Endothelial cell of umbilical vein (primary cell): ENCODE measurements at regions not wholly inside any gene's neighbourhood (a gene's known extent, or its start where the extent isn't known, plus 50 kb on each side); places are given as distances from the start of the nearest gene placed in this dataset.

ENCODE experiments used
- BruUV-seq: library from RNA; stranded (reverse); fragments of 400-500 nt; replicated peaks from 2 replicates; lab custom pipeline; 2021; lab: Mats Ljungman, UMichigan
- CTCF ChIA-PET: fragments of 300-600, 350-600 bp; sonication (Branson Sonifier 250); formaldehyde crosslinking; loops from one replicate; lab custom pipeline; 2021; ENCODE audit warnings: antibody characterized with exemption, inconsistent platforms; lab: Charles Lee
- POLR2A ChIA-PET: fragments of 300-600, 350-600 bp; sonication (Branson Sonifier 250); formaldehyde crosslinking; loops from one replicate; lab custom pipeline; 2021; ENCODE audit warnings: antibody characterized with exemption, inconsistent platforms; lab: Charles Lee
- DNase-seq: peaks from one replicate; pipeline ENCODE4 v3.0.0-alpha.2; 2011; ENCODE audit warnings: low read depth, low spot score
- FAIRE-seq: peaks from 2 replicates; lab custom pipeline; 2011; peaks lifted over from hg19 to GRCh38; lab: Jason Lieb, UNC
- H2AFZ ChIP-seq: 2 replicates; pipeline ENCODE4 v1.6.0; 2012; ENCODE audit warnings: low read depth, low read length, control low read depth, inconsistent platforms
- H3K27ac ChIP-seq: 2 replicates; pipeline ENCODE4 v1.5.1; 2011; ENCODE audit warnings: low read depth, mild to moderate bottlenecking, control low read depth, low read length, moderate library complexity; ENCODE audit not compliant: insufficient read depth
- H3K27me3 ChIP-seq, 2 experiments: 2 replicates each; pipeline versions ENCODE4 v1.6.0 to v1.6.1; 2011; ENCODE audit warnings: low read length in 2 of 2, mixed read lengths in 1 of 2; ENCODE audit not compliant: control insufficient read depth in 2 of 2, insufficient read depth in 2 of 2
- H3K36me3 ChIP-seq, 2 experiments: 2 replicates in 1 of 2; 3 replicates in 1 of 2; pipeline ENCODE4 v1.5.1; 2011; ENCODE audit warnings: low read length in 2 of 2, mild to moderate bottlenecking in 1 of 2, moderate library complexity in 1 of 2; ENCODE audit not compliant: control insufficient read depth in 2 of 2, insufficient read depth in 2 of 2; ENCODE audit errors: extremely low read depth in 1 of 2
- H3K4me1 ChIP-seq: 3 replicates; pipeline ENCODE4 v1.5.1; 2011; ENCODE audit warnings: mild to moderate bottlenecking, low read length; ENCODE audit not compliant: control insufficient read depth, insufficient read depth; ENCODE audit errors: extremely low read depth
- H3K4me2 ChIP-seq: 2 replicates; pipeline ENCODE4 v1.6.1; 2011; ENCODE audit warnings: low read length, control low read depth, mixed read lengths; ENCODE audit not compliant: insufficient read depth
- H3K4me3 ChIP-seq, 3 experiments: fragments of 200-600 bp in 1 of 3; sonication (generic), shearing (Covaris generic) in 1 of 3; replicated peaks in 1 of 3; 2 replicates each; pipeline ENCODE4 v1.5.1; 2011 to 2016; ENCODE audit warnings: control low read depth in 3 of 3, low read length in 3 of 3, mild to moderate bottlenecking in 2 of 3, inconsistent platforms in 1 of 3, low read depth in 1 of 3, moderate library complexity in 1 of 3; ENCODE audit not compliant: insufficient read depth in 1 of 3
- H3K79me2 ChIP-seq: 2 replicates; pipeline ENCODE4 v1.6.0; 2012; ENCODE audit warnings: low read length, inconsistent platforms; ENCODE audit not compliant: control insufficient read depth, insufficient read depth
- H3K9ac ChIP-seq: replicated peaks from 2 replicates; pipeline ENCODE3; 2011; ENCODE audit warnings: low read length, control low read depth; ENCODE audit not compliant: insufficient read depth; ENCODE audit errors: extremely low read depth
- H3K9me1 ChIP-seq: replicated peaks from 3 replicates; pipeline ENCODE4 v1.6.0; 2011; ENCODE audit warnings: mild to moderate bottlenecking, low read length; ENCODE audit not compliant: control insufficient read depth, insufficient read depth; ENCODE audit errors: extremely low read depth
- H3K9me3 ChIP-seq: replicated peaks from 2 replicates; pipeline ENCODE4 v1.5.1; 2012; ENCODE audit warnings: low read length, inconsistent platforms; ENCODE audit not compliant: control insufficient read depth, insufficient read depth
- H4K20me1 ChIP-seq: replicated peaks from 2 replicates; pipeline ENCODE3; 2011; ENCODE audit warnings: mild to moderate bottlenecking, low read length; ENCODE audit not compliant: control insufficient read depth, insufficient read depth; ENCODE audit errors: extremely low read depth
- EZH2 ChIP-seq: IDR thresholded peaks from 2 replicates; pipeline ENCODE4 v1.6.1; 2012; ENCODE audit warnings: borderline replicate concordance, low read depth, mild to moderate bottlenecking, moderate library complexity, low read length, inconsistent platforms; ENCODE audit not compliant: severe bottlenecking
- FOS ChIP-seq: IDR thresholded peaks from 2 replicates; pipeline ENCODE4 v1.6.1; 2011; ENCODE audit warnings: mild to moderate bottlenecking, low read length, moderate library complexity, borderline replicate concordance; ENCODE audit not compliant: insufficient read depth
- GATA2 ChIP-seq: IDR thresholded peaks from 2 replicates; pipeline ENCODE4 v1.7.0; 2011; ENCODE audit warnings: low read depth, mild to moderate bottlenecking, moderate library complexity, mixed read lengths, low read length; ENCODE audit not compliant: insufficient read length, insufficient read depth
- JUN ChIP-seq: IDR thresholded peaks from 2 replicates; pipeline ENCODE4 v1.6.1; 2011; ENCODE audit warnings: borderline replicate concordance, low read depth; ENCODE audit not compliant: insufficient read length, insufficient read depth
- MYC ChIP-seq: IDR thresholded peaks from one replicate; pipeline ENCODE4 v1.6.1; 2011; ENCODE audit warnings: mild to moderate bottlenecking, low read depth, low read length
- POLR2A ChIP-seq: IDR thresholded peaks from 2 replicates; pipeline ENCODE4 v1.6.1; 2012; ENCODE audit warnings: low read depth, mild to moderate bottlenecking, control low read depth, low read length
- POLR2AphosphoS5 ChIP-seq: IDR thresholded peaks from 2 replicates; pipeline ENCODE4 v1.6.1; 2012; ENCODE audit warnings: low read depth, mild to moderate bottlenecking, control low read depth, low read length, moderate library complexity; ENCODE audit not compliant: insufficient read depth
- dilution Hi-C: fragments of 300-500 bp; cut with MboI; formaldehyde crosslinking; loops from one replicate; pipeline ENCODE4 v1.15.0; 2019; ENCODE audit warnings: low sequenced_read_pairs; ENCODE audit not compliant: extremely low pct_ligation_motif_present
- intact Hi-C: fragments of 100-400 bp; cut with micrococcal nuclease; formaldehyde crosslinking; loops from one replicate; pipeline ENCODE4 v1.10.0; 2022
- TF ChIP-seq, protein P1 (sequence below): IDR thresholded peaks from 2 replicates; pipeline ENCODE4 v1.6.1; 2011; ENCODE audit not compliant: insufficient read depth, insufficient read length
- TF ChIP-seq, protein P2 (sequence below), 2 donors: IDR thresholded peaks; 1 replicate in 1 of 2; 2 replicates in 1 of 2; pipeline ENCODE4 v1.5.1; 2011; ENCODE audit warnings: low read length in 2 of 2, mild to moderate bottlenecking in 2 of 2, moderate library complexity in 2 of 2, control low read depth in 1 of 2, inconsistent platforms in 1 of 2, low read depth in 1 of 2; ENCODE audit not compliant: insufficient read depth in 1 of 2; ENCODE audit errors: extremely low read depth in 1 of 2

DNA sequence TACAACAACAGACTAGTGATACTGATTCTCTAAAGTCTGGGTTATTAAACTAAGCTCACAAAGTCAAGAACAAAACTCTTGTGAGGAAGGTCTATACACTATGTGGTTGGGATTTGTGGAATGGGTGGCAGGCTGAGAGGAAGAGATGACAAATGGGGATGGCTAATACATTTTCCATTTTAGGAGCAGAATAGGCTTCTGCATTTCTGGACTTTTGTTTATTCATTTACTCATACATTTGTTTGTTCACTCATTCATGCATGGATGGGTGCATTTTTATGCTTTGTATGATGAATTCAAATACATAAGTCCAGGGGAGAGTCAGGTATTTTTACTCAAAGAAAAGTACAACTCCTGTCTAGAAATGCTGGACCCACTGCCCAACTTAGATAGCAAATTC, 637.4 kb upstream of the CDH2 start:
- Histone ChIP-seq H3K9me1 (no peaks in the 10 kb centered on the region), H4K20me1 (no peaks in the 10 kb centered on the region), H3K27ac (no peak overlapping the region), H3K9me3 (no peaks in the 10 kb centered on the region), H3K4me2 (no peak overlapping the region), H2AFZ (no peak overlapping the region), H3K27me3 (no peaks in the 10 kb centered on the region), H3K79me2 (no peaks in the 10 kb centered on the region), H3K36me3 (no peaks in the 10 kb centered on the region), H3K9ac (no peak overlapping the region), H3K4me3 (no peak overlapping the region), H3K4me1 (no peaks in the 10 kb centered on the region)
- FAIRE-seq: no peak
- BruUV-seq: no TSS peak
- POLR2A ChIA-PET: no interaction called here
- CTCF ChIA-PET: interaction anchor here (1.1 kb wide), 1 partner anchor 10 kb away, joined by 3 read pairs; no protein-coding TSS in a partner anchor
- dilution Hi-C loops: no loop called here
- no peak for DNase-seq
- TF ChIP-seq, protein P1, sequence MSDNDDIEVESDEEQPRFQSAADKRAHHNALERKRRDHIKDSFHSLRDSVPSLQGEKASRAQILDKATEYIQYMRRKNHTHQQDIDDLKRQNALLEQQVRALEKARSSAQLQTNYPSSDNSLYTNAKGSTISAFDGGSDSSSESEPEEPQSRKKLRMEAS: no peak
- no peak for TF ChIP-seq MYC
- TF ChIP-seq POLR2A: no peak
- no peak for TF ChIP-seq JUN
- no peak for TF ChIP-seq FOS
- TF ChIP-seq, protein P2, sequence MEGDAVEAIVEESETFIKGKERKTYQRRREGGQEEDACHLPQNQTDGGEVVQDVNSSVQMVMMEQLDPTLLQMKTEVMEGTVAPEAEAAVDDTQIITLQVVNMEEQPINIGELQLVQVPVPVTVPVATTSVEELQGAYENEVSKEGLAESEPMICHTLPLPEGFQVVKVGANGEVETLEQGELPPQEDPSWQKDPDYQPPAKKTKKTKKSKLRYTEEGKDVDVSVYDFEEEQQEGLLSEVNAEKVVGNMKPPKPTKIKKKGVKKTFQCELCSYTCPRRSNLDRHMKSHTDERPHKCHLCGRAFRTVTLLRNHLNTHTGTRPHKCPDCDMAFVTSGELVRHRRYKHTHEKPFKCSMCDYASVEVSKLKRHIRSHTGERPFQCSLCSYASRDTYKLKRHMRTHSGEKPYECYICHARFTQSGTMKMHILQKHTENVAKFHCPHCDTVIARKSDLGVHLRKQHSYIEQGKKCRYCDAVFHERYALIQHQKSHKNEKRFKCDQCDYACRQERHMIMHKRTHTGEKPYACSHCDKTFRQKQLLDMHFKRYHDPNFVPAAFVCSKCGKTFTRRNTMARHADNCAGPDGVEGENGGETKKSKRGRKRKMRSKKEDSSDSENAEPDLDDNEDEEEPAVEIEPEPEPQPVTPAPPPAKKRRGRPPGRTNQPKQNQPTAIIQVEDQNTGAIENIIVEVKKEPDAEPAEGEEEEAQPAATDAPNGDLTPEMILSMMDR (IDR thresholded peaks at IDR 0.05; ENCODE audit: extremely low read depth in 1 of 2, insufficient read depth in 1 of 2, low read depth in 1 of 2, low read length in 2 of 2): no peak
- TF ChIP-seq GATA2: no peak
- TF ChIP-seq EZH2: no peak
- TF ChIP-seq POLR2AphosphoS5: no peak
- intact Hi-C loops: no loop called here
